ENCODE measurements at regions not wholly inside any gene's neighbourhood (a gene's known extent, or its start where the extent isn't known, plus 50 kb on each side); places are given as distances from the start of the nearest gene placed in this dataset.
"Not testable (repeated sequence)": the region's sequence is repeated elsewhere in the genome, so short reads cannot be mapped to it uniquely, and the experiment has no call there.

DNA sequence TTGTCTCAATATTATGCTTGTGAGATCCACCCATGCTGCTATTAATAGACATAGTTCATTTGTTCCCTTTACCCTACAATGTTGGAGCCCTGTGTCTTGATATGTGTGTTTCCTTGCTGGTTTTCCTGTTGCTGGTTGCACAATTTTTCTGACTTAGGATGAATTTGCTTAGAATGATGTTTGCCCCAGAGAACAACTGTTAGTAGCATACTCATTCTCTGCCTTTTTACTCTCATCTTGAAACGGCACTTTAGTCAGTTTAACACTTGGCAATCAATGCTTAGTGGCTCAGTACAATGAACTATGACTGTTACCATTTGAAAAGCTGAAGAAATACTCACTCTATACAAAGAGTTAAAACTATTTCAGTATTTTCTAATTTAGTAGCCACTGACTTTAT, 158.8 kb upstream of the NDST4 start:
- Histone ChIP-seq H3K4me3 (no peak overlapping the region), H3K4me1 (peaks cover 12% of the 10 kb centered on the region), H3K27ac (no peak overlapping the region), H3K9me3 (replicated peaks) (no peaks in the 10 kb centered on the region), H3K36me3 (no peaks in the 10 kb centered on the region; the same call in 1 of the 2 replicates), H3K27me3 (no peaks in the 10 kb centered on the region)
- no peak for DNase-seq

DNA sequence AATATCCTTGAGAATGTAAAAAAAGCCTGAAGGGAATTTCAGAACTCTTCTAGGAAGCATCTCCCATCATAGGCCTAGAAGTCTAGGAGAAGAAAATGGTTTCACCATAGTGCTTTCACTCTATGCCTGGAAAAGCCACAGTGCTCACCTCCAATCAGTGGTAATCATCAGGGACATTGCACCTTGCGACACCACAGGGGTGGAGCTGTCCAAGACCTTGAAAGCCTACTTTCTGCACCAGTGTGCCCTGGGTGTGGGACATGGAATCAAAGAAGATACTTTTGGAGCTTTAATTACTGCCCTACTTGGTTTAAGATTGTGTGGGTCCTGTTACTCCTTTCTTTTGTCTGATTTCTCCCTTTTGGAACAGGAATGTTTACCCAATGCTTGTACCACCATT, 146.8 kb upstream of the NDST4 start:
- Histone ChIP-seq H3K9me3 (replicated peaks) (no peaks in the 10 kb centered on the region), H3K36me3 (no peaks in the 10 kb centered on the region), H3K27me3 (no peaks in the 10 kb centered on the region), H3K4me1 (no peaks in the 10 kb centered on the region), H3K4me3 (no peak overlapping the region), H3K27ac (no peak overlapping the region)
- no peak for DNase-seq

DNA sequence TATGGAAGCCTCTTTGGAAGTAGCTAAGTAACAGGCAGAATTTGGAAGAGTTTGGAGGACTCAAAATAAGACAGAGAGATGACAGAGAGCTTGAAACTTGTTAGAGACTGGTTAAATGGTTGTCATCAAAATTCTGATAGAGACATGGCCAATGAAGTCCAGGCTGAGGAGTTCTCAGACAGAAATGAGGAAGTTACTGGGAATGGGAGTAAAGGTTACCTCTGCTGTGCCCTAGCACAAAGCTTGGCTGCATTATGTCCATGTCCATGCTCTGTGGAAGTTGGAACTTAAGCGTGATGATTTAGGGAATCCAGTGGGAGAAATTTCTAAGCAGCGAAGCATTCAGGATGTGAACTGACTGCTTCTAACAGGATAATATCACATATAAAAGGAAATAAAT, 146.2 kb upstream of the NDST4 start:
- H3K27ac ChIP-seq = no peak overlapping the region
- no peaks in the 10 kb centered on the region for H3K36me3 ChIP-seq
- no peak for DNase-seq
- H3K27me3 ChIP-seq = no peaks in the 10 kb centered on the region
- H3K4me1 ChIP-seq = no peaks in the 10 kb centered on the region
- H3K4me3 ChIP-seq = no peak overlapping the region
- H3K9me3 ChIP-seq (replicated peaks) = no peaks in the 10 kb centered on the region

DNA sequence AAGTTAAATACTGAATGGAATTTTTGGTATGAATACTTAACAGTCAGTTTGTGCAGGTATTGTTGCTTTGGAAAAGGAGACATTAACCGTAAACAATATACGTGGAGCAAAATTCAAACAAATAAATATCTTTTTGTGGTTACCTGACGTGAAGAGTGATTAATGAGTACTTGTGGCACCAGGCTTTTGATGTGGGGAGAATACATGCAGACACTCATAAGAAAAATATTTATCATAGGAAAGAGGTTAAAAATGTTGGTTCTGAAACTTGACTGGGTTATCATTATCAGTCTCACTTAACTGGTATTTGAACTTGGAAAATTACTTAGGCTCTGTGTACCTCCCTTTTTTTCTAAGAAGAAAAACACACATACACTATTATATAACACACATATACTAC, 136.4 kb upstream of the NDST4 start:
- Histone ChIP-seq H3K4me1 (no peaks in the 10 kb centered on the region), H3K27ac (no peak overlapping the region), H3K27me3 (no peaks in the 10 kb centered on the region), H3K36me3 (no peaks in the 10 kb centered on the region; the same call in 1 of the 2 replicates), H3K4me3 (no peak overlapping the region), H3K9me3 (replicated peaks) (no peaks in the 10 kb centered on the region)
- no peak for DNase-seq

DNA sequence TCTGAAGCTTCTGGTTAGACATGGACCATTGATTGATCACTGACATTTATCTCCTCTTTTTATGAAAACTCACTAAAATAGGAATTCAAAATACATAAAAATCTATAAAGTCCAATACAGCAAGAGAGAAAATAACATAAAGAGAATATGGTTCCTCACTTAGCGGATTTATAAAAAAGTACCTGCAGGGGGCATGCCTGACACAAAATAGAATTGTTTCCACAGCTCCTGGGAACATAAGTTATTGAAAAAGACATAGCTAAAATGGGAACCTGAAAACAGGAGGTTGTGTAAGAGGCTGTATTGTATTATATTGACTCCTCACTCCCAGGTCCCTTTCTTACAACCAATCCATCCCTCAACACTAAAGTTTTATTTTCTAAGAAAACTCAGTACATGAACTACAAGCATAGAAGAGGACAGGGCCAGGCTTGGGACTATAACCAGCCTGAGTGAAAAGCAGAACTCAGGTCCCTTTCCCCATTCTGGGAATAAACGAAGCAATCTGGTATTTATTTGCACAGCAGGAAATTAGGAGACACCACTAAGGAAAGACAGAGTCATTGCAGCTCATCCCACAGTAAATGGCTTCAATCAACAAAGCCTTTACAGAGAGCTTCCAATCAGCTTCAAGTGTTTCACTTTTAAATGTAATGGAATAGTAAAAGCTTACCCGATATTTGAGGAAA, 121.1 kb upstream of the NDST4 start:
- peaks cover 6% of the 10 kb centered on the region for H3K4me1 ChIP-seq
- no peak overlapping the region for H3K4me3 ChIP-seq
- H3K27me3 ChIP-seq = no peaks in the 10 kb centered on the region
- no peak overlapping the region for H3K27ac ChIP-seq
- peak; percentile 13 to 56 for DNase-seq
- H3K36me3 ChIP-seq = no peaks in the 10 kb centered on the region
- H3K9me3 ChIP-seq (replicated peaks) = peaks cover 7% of the 10 kb centered on the region; the same call in 1 of the 2 replicates

DNA sequence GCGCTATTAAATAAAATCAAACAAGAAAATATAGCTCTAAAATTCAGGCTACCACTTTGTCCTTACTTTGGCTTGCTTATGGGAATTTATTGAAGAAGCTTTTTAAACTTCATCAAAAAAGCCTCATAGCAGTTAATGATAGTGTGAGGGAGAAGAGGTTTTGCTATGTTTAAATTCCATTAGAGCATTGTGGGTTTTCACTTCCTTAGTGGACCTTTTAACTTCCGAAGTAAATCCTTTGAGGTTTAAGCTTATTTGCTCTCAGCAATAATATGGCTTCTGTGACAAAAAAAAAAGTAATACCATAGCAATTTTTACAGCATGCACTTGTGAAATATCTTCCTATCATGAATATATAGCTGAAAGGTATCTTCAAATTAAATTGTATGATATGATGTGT, 120.2 kb upstream of the NDST4 start:
- H3K36me3 ChIP-seq = no peaks in the 10 kb centered on the region
- H3K27me3 ChIP-seq = no peaks in the 10 kb centered on the region
- peaks cover 7% of the 10 kb centered on the region; the same call in 1 of the 2 replicates for H3K9me3 ChIP-seq (replicated peaks)
- H3K4me3 ChIP-seq = no peak overlapping the region
- peak in 1 of 2 experiments; percentile 17 for DNase-seq
- H3K27ac ChIP-seq = no peak overlapping the region
- peaks cover 6% of the 10 kb centered on the region for H3K4me1 ChIP-seq

DNA sequence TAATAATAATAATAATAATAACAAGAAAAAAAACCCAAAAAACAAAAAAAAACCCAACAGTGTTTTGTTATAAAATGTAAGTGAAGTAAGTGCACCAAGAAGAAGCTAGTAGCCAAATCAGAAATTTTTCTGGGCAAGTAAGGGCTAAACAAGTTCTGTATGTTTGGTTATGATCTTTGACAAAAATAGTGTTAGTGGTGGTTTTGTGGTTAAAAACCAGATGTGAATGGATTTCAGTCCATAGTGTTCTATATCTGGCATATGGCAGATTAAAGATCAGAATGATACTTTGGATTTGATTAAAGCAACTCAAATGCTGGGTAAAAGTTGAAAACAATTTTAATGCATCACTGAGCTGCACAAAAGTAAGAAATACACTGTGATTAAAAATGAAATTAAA, 116.5 kb upstream of the NDST4 start:
- DNase-seq = no peak
- no peak overlapping the region for H3K4me3 ChIP-seq
- no peak overlapping the region for H3K27ac ChIP-seq
- peaks cover 6% of the 10 kb centered on the region for H3K4me1 ChIP-seq
- no peaks in the 10 kb centered on the region for H3K36me3 ChIP-seq
- H3K9me3 ChIP-seq (replicated peaks) = no peaks in the 10 kb centered on the region
- no peaks in the 10 kb centered on the region for H3K27me3 ChIP-seq

DNA sequence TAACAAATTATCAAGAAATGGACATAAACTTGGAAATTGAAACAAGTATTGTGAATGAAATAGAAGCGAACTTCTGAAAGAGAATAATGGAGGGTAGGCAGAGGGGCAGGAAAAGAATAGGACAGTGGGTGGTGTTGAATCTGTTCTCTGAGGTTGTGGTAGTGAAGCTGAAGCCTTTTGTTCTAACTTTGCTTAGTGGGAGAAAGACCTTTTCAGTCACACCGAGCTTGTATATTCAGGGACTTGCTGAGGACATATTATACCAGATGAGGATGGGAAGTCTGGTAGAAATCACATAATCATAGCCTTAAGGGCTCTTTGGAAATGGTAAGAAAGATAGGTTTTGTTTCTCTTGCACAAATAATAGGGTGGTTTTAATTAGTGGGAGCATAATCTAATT, 115.4 kb upstream of the NDST4 start:
- Histone ChIP-seq H3K4me1 (peaks cover 6% of the 10 kb centered on the region), H3K27me3 (no peaks in the 10 kb centered on the region), H3K9me3 (replicated peaks) (no peaks in the 10 kb centered on the region), H3K27ac (no peak overlapping the region), H3K4me3 (no peak overlapping the region), H3K36me3 (no peaks in the 10 kb centered on the region)
- DNase-seq = no peak

DNA sequence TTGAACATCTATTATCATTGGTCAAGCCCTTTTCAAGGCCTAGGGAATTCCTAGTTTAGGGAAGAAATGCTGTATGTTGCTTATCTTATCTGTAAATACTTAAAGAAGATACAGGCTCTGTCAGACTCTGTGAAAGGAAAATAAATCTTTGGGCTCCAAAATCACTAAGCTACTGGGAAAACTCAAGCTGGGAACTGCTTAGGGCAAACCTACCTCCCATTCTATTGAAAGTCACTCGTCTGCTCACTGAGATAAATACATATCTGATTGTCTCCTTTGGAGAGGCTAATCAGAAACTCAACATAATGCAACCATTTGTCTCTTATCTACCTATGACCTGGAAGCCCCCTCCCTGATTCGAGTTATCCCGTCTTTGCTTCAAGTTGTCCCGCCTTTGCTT, 108.6 kb upstream of the NDST4 start:
- DNase-seq = no peak
- Histone ChIP-seq H3K36me3 (no peaks in the 10 kb centered on the region), H3K27ac (no peak overlapping the region), H3K4me3 (no peak overlapping the region), H3K9me3 (replicated peaks) (no peaks in the 10 kb centered on the region), H3K4me1 (no peaks in the 10 kb centered on the region), H3K27me3 (no peaks in the 10 kb centered on the region)

DNA sequence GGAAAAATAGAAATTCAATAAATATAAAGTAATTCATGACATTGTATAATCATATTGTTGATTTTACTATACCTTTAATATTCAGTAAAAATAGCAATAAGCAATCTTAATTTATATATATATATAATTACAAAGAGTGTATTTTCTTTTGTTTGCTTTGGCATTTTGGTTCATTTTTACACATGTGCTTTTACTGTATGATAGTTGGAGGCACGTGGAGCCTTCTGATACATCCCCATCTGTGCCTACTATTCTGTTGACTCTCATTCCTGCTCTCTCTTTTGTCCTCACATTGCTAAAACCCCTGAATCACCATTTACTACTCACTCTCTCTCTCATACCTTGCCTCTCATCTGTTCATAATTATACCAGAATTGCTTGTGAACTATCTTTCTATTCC, 106.4 kb upstream of the NDST4 start:
- no peak for DNase-seq
- no peaks in the 10 kb centered on the region for H3K36me3 ChIP-seq
- no peak overlapping the region for H3K27ac ChIP-seq
- no peaks in the 10 kb centered on the region for H3K4me1 ChIP-seq
- no peaks in the 10 kb centered on the region for H3K9me3 ChIP-seq (replicated peaks)
- H3K27me3 ChIP-seq = no peaks in the 10 kb centered on the region
- H3K4me3 ChIP-seq = no peak overlapping the region

DNA sequence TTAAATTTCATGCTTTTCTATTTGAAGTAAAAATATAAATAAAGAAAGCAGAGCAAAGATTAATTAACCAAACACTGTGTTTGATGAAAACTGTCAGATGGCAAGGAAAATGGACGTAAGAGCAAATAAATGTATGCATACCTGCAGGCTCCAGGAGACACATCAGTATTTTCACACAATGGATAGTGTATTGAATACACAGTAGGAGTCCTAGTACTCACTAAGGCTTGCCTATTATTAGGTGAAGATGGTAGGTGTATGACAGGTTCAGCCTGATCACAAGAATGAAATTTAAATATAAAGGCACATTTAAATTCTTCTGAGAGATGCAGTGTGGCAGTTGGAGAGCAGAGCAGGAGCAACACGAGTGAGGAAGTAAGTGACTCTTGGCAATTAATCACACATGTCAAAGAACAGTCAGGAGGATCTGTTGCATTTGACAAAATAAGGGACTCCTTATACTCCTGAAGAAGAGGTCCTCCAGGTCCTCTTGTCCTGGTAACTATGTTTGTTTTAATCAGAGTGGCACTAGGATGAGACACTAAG, 106.0 kb upstream of the NDST4 start:
- Histone ChIP-seq H3K9me3 (replicated peaks) (no peaks in the 10 kb centered on the region), H3K4me1 (no peaks in the 10 kb centered on the region), H3K27ac (no peak overlapping the region), H3K27me3 (no peaks in the 10 kb centered on the region), H3K36me3 (no peaks in the 10 kb centered on the region), H3K4me3 (no peak overlapping the region)
- no peak for DNase-seq

DNA sequence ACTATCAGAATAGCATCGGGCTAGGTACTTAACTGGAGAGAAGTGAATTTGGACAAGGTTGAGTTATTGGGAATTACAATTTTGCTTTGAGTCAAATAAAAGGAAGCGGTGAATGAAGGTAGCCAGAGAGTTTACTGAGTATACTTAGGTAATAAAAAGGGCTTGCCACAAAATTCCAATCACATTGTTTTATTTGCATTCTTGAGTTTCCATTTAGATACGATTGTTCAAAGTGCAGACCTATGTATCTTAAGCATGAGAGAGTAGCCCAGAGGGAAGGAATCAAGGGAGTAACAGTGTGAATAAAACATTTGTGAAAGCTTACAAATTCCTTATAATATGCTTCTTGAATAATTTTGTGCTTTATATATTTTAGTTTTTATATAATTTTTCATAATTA, 102.5 kb upstream of the NDST4 start:
- Histone ChIP-seq H3K27me3 (no peaks in the 10 kb centered on the region), H3K9me3 (replicated peaks) (no peaks in the 10 kb centered on the region), H3K4me3 (no peak overlapping the region), H3K4me1 (0 out of 2 replicates have a peak, but pooled peaks cover 5% of the 10 kb centered on the region), H3K27ac (no peak overlapping the region), H3K36me3 (no peaks in the 10 kb centered on the region)
- DNase-seq = no peak

DNA sequence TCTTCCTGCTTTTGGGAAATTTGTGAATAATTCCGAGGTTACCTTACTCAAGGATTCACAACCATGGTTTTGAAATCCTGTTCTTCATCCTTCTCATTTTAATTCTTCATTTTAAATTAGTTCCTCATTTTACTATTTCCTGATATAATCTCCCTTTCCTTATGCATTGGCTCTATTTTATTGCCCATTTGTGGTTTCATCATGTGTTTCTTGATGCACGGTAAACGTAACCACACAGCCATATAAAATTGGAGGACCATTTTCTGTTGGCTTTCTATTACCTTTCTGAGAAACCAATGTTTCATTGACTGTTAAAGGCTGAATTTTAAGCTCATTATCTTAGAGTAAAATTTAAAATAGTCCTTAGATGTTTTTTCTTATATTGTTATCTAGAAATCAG, 100.3 kb upstream of the NDST4 start:
- no peaks in the 10 kb centered on the region for H3K36me3 ChIP-seq
- DNase-seq = no peak
- no peak overlapping the region for H3K27ac ChIP-seq
- 0 out of 2 replicates have a peak, but pooled peaks cover 6% of the 10 kb centered on the region for H3K4me1 ChIP-seq
- no peaks in the 10 kb centered on the region for H3K27me3 ChIP-seq
- H3K9me3 ChIP-seq (replicated peaks) = no peaks in the 10 kb centered on the region; the same call in 1 of the 2 replicates
- H3K4me3 ChIP-seq = no peak overlapping the region

DNA sequence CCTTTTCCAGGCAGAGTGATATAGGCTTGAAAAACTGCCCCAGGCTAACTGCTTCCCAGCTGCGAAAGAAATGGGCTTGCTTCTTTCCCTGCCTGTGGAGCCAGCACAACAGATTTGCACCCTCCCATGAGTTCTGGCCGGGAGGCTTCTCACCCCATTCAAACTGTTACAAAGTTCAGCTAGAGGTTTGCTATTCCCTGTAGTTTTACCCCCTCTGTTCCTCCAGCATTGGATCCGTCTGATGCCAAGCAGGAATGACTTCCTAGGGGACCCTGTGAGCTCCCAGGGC, 87.6 kb upstream of the NDST4 start:
- Histone ChIP-seq H3K27ac (no peak overlapping the region), H3K9me3 (replicated peaks) (0 out of 2 replicates have a peak, but pooled peaks cover 3% of the 10 kb centered on the region), H3K4me1 (no peaks in the 10 kb centered on the region), H3K27me3 (no peaks in the 10 kb centered on the region), H3K36me3 (no peaks in the 10 kb centered on the region), H3K4me3 (no peak overlapping the region)
- no peak for DNase-seq

DNA sequence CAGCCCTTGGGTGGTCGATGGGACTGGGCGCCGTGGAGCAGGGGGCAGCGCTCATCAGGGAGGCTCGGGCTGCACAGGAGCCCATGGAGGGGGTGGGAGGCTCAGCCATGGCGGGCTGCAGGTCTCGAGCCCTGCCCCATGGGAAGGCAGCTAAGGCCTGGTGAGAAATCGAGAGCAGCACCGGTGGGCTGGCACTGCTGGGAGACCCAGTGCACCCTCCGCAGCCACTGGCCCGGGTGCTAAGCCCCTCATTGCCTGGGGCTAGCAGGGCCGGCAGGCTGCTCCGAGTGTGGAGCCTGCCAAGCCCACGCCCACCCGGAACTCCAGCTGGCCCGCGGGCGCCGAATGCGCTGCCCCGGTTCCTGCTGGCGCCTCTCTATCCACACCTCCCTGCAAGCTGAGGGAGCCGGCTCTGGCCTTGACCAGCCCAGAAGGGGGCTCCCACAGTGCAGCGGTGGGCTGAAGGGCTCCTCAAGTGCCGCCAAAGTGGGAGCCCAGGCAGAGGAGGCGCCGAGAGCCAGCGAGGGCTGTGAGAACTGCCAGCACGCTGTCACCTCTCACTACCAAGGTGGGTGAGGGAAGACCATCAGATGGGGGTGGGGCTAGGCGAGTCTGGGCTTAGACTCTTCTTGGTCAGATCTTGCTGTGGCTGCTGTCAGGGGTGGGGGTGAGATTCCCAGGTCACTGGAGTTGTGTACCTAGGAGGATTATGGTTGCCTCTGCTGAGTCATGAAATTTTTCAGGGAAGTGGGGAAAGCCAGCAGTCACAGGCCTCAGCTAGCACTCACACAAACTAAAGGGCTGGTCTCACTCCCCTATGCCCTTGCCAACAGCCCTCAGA, 87.0 kb upstream of the NDST4 start:
- not testable (repeated sequence) for H3K36me3 ChIP-seq; H3K27ac ChIP-seq; H3K27me3 ChIP-seq; H3K4me1 ChIP-seq; H3K4me3 ChIP-seq; DNase-seq; H3K9me3 ChIP-seq (replicated peaks)

Measured in SJCRH30 (cell line).